Lower leg skin (tissue), 4 donors: ENCODE measurements at regions not wholly inside any gene's neighbourhood (a gene's known extent, or its start where the extent isn't known, plus 50 kb on each side); places are given as distances from the start of the nearest gene placed in this dataset.

ENCODE experiments used
- DNase-seq, 2 donors: peaks; one replicate each; pipeline ENCODE4 v3.0.0-alpha.2; 2019; ENCODE audit warnings: low spot score in 2 of 2
- H3K4me3 ChIP-seq: fragments of 200-600 bp; sonication (generic); 2 replicates; pipeline ENCODE4 v1.5.1; 2017; ENCODE audit warnings: mild to moderate bottlenecking, low read depth; ENCODE audit not compliant: poor library complexity, severe bottlenecking
- CTCF ChIP-seq, 3 donors: fragments of 450-650 bp; IDR thresholded peaks; one replicate each; pipeline ENCODE4 v1.5.1; 2016; ENCODE audit warnings: antibody characterized with exemption in 3 of 3, mild to moderate bottlenecking in 3 of 3, moderate library complexity in 2 of 3
- POLR2A ChIP-seq, 2 donors: fragments of 450-650 bp; IDR thresholded peaks; one replicate each; pipeline ENCODE4 v1.6.1; 2016 to 2017; ENCODE audit warnings: antibody characterized with exemption in 2 of 2, mild to moderate bottlenecking in 1 of 2, moderate library complexity in 1 of 2
- WGBS, 2 donors: methylation state at CpG; one replicate each; pipeline ENCODE4 v1.1.5; 2018; 5-methylcytosine and 5-hydroxymethylcytosine counted together
- intact Hi-C: fragments of 100-400 bp; cut with DNase I; formaldehyde crosslinking; loops from one replicate; pipeline ENCODE4 v1.15.0; 2023; ENCODE audit warnings: low total_unique reads

GRCh38 chrX:76850851-76851250, 423.3 kb downstream of the MAGEE1 start:
- TF ChIP-seq POLR2A (IDR thresholded peaks at IDR 0.05) (no peak), CTCF (IDR thresholded peaks at IDR 0.05) (no peak)
- 26% methylated on average over 4 of the region's 4 CpGs; no CpG with 5 or more reads in 1 of the 2 donors for WGBS, 2 donors
- intact Hi-C loops = no loop called here
- no peak overlapping the region for H3K4me3 ChIP-seq
- DNase-seq = no peak

GRCh38 chrX:76862509-76862908, 435.0 kb downstream of the MAGEE1 start:
- DNase-seq = no peak
- TF ChIP-seq CTCF (IDR thresholded peaks at IDR 0.05) = no peak
- no peak for TF ChIP-seq POLR2A (IDR thresholded peaks at IDR 0.05)
- intact Hi-C loops = no loop called here
- WGBS, 2 donors = 86 to 93% methylated on average over 1 of the region's 1 CpG
- no peak overlapping the region for H3K4me3 ChIP-seq

GRCh38 chrX:76893930-76894329, 466.4 kb downstream of the MAGEE1 start:
- intact Hi-C loops = no loop called here
- WGBS, 2 donors = 64 to 70% methylated on average over 2 of the region's 2 CpGs
- no peak for TF ChIP-seq POLR2A (IDR thresholded peaks at IDR 0.05)
- no peak for TF ChIP-seq CTCF (IDR thresholded peaks at IDR 0.05)
- H3K4me3 ChIP-seq = no peak overlapping the region
- no peak for DNase-seq

GRCh38 chrX:76915836-76916235, 488.3 kb downstream of the MAGEE1 start:
- DNase-seq = no peak
- WGBS, 2 donors = 50 to 57% methylated on average over 4 of the region's 4 CpGs
- TF ChIP-seq CTCF (IDR thresholded peaks at IDR 0.05) (no peak), POLR2A (IDR thresholded peaks at IDR 0.05) (no peak)
- intact Hi-C loops = no loop called here
- H3K4me3 ChIP-seq = no peak overlapping the region

- TF ChIP-seq POLR2A (IDR thresholded peaks at IDR 0.05) = no peak
- no peak for TF ChIP-seq CTCF (IDR thresholded peaks at IDR 0.05)
- intact Hi-C loops = no loop called here
- DNase-seq = peak in 1 of 2 donors; percentile 11
- WGBS, 2 donors = 76% methylated on average over 1 of the region's 1 CpG; no CpG with 5 or more reads in 1 of the 2 donors
- no peak overlapping the region for H3K4me3 ChIP-seq
Observed at GRCh38 chrX:76918033-76918432, 490.5 kb downstream of the MAGEE1 start.

- no peak for DNase-seq
- intact Hi-C loops = no loop called here
- 47 to 68% methylated on average over 2 of the region's 2 CpGs for WGBS, 2 donors
- no peak overlapping the region for H3K4me3 ChIP-seq
- TF ChIP-seq POLR2A (IDR thresholded peaks at IDR 0.05) (no peak), CTCF (IDR thresholded peaks at IDR 0.05) (no peak)
Observed at GRCh38 chrX:76919761-76920160, 492.3 kb downstream of the MAGEE1 start.
